BE2C (cell line): ENCODE measurements at regions not wholly inside any gene's neighbourhood (a gene's known extent, or its start where the extent isn't known, plus 50 kb on each side); places are given as distances from the start of the nearest gene placed in this dataset.

ENCODE experiments used
- DNase-seq: peaks from one replicate; pipeline ENCODE4 v3.0.0-alpha.2; 2020
- H3K27me3 ChIP-seq: fragments of 250-450 bp; sonication (Bioruptor Pico); 2 replicates; pipeline ENCODE4 v1.5.1; 2020; ENCODE audit warnings: mild to moderate bottlenecking
- H3K36me3 ChIP-seq: fragments of 250-450 bp; sonication (Bioruptor Pico); 2 replicates; pipeline ENCODE4 v1.5.1; 2020; ENCODE audit warnings: mild to moderate bottlenecking
- H3K4me1 ChIP-seq: fragments of 250-450 bp; sonication (Bioruptor Pico); 2 replicates; pipeline ENCODE4 v1.5.1; 2020
- H3K4me3 ChIP-seq: 2 replicates; pipeline ENCODE4 v1.5.1; 2011; ENCODE audit warnings: low read depth, low read length
- H3K9me3 ChIP-seq: fragments of 250-450 bp; sonication (Bioruptor Pico); 2 replicates; pipeline ENCODE4 v1.5.1; 2020
- TF ChIP-seq, protein P1 (sequence below): IDR thresholded peaks from 2 replicates; pipeline ENCODE4 v1.5.1; 2012; ENCODE audit warnings: mild to moderate bottlenecking, low read depth, low read length

GRCh38 chr3:191696348-191696747, 235.4 kb downstream of the PYDC2 start:
- TF ChIP-seq, protein P1, sequence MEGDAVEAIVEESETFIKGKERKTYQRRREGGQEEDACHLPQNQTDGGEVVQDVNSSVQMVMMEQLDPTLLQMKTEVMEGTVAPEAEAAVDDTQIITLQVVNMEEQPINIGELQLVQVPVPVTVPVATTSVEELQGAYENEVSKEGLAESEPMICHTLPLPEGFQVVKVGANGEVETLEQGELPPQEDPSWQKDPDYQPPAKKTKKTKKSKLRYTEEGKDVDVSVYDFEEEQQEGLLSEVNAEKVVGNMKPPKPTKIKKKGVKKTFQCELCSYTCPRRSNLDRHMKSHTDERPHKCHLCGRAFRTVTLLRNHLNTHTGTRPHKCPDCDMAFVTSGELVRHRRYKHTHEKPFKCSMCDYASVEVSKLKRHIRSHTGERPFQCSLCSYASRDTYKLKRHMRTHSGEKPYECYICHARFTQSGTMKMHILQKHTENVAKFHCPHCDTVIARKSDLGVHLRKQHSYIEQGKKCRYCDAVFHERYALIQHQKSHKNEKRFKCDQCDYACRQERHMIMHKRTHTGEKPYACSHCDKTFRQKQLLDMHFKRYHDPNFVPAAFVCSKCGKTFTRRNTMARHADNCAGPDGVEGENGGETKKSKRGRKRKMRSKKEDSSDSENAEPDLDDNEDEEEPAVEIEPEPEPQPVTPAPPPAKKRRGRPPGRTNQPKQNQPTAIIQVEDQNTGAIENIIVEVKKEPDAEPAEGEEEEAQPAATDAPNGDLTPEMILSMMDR = no peak
- Histone ChIP-seq H3K27me3 (no peaks in the 10 kb centered on the region), H3K4me1 (no peaks in the 10 kb centered on the region), H3K36me3 (no peaks in the 10 kb centered on the region), H3K9me3 (no peaks in the 10 kb centered on the region), H3K4me3 (no peak overlapping the region)
- no peak for DNase-seq

- Histone ChIP-seq H3K36me3 (no peaks in the 10 kb centered on the region), H3K4me3 (no peak overlapping the region), H3K9me3 (no peaks in the 10 kb centered on the region), H3K27me3 (no peaks in the 10 kb centered on the region), H3K4me1 (no peaks in the 10 kb centered on the region)
- no peak for DNase-seq
- TF ChIP-seq, protein P1 = no peak
Observed at GRCh38 chr3:191699546-191699945, 238.6 kb downstream of the PYDC2 start.

DNA sequence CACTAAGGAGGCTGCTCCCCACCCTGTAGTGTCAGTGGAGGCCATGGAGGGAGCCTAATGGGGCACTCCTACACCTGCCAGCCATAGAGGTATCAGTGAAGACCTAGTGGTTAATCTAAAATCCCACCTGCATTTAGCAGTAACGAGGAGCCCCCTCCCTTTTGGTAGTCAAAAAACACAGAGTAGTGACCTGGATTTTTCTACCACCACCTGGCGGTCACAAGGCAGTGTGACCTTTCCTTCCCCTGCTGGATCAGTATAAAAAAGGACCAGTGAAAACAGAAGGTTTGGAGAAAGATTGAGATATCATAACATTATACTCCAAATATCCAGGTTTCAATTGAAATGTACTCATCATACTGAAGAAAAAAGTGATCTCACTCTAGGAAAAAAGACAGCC, 241.2 kb downstream of the PYDC2 start:
- Histone ChIP-seq H3K4me1 (no peaks in the 10 kb centered on the region), H3K4me3 (no peak overlapping the region), H3K27me3 (no peaks in the 10 kb centered on the region), H3K9me3 (no peaks in the 10 kb centered on the region), H3K36me3 (no peaks in the 10 kb centered on the region)
- TF ChIP-seq, protein P1 = no peak
- no peak for DNase-seq

- TF ChIP-seq, protein P1 = no peak
- no peaks in the 10 kb centered on the region for H3K27me3 ChIP-seq
- DNase-seq = no peak
- H3K36me3 ChIP-seq = no peaks in the 10 kb centered on the region
- H3K9me3 ChIP-seq = no peaks in the 10 kb centered on the region
- no peak overlapping the region for H3K4me3 ChIP-seq
- no peaks in the 10 kb centered on the region for H3K4me1 ChIP-seq
Observed at GRCh38 chr3:191707817-191708216, 246.9 kb downstream of the PYDC2 start.

DNA sequence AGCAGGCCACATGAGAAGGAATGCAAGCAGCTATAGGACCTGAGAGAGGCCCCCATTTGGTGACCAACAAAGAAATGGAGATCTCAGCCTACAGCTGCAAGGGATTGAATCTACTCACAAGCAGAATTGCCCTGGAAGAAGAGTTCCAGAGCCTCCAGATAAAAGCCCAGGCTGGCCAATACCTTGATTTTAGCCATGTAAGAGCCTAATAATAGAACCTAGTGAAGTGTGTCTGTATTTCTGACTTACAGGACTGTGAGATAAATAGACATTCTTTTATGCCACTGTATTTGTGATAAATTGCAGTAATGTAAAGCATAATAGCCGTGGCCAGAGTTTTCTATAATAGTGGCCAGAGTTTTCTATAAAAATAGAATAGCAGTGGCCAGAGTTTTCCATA, 254.6 kb downstream of the PYDC2 start:
- TF ChIP-seq, protein P1 = no peak
- Histone ChIP-seq H3K27me3 (no peaks in the 10 kb centered on the region), H3K4me1 (no peaks in the 10 kb centered on the region), H3K4me3 (no peak overlapping the region), H3K9me3 (no peaks in the 10 kb centered on the region), H3K36me3 (no peaks in the 10 kb centered on the region)
- no peak for DNase-seq

GRCh38 chr3:191721390-191721861, 260.5 kb downstream of the PYDC2 start:
- no peaks in the 10 kb centered on the region for H3K27me3 ChIP-seq

More at GRCh38 chr3:191721390-191721861, 260.5 kb downstream of the PYDC2 start:
- TF ChIP-seq, protein P1 = no peak
- H3K4me1 ChIP-seq = no peaks in the 10 kb centered on the region
- no peak for DNase-seq
- no peaks in the 10 kb centered on the region for H3K36me3 ChIP-seq
- no peak overlapping the region for H3K4me3 ChIP-seq
- H3K9me3 ChIP-seq = no peaks in the 10 kb centered on the region
